Iris pigment epithelial cell (primary cell): ENCODE measurements at regions not wholly inside any gene's neighbourhood (a gene's known extent, or its start where the extent isn't known, plus 50 kb on each side); places are given as distances from the start of the nearest gene placed in this dataset.

Experiments used
- DNase-seq: peaks from one replicate; pipeline ENCODE4 v3.0.0-alpha.2; 2011; ENCODE audit warnings: low read depth

- DNase-seq = no peak
Observed at GRCh38 chr22:48592488-48592887, 1235.2 kb downstream of the BRD1 start.

GRCh38 chr22:48592066-48592345 lies 1235.7 kb downstream of the BRD1 start:
- no peak for DNase-seq

DNA sequence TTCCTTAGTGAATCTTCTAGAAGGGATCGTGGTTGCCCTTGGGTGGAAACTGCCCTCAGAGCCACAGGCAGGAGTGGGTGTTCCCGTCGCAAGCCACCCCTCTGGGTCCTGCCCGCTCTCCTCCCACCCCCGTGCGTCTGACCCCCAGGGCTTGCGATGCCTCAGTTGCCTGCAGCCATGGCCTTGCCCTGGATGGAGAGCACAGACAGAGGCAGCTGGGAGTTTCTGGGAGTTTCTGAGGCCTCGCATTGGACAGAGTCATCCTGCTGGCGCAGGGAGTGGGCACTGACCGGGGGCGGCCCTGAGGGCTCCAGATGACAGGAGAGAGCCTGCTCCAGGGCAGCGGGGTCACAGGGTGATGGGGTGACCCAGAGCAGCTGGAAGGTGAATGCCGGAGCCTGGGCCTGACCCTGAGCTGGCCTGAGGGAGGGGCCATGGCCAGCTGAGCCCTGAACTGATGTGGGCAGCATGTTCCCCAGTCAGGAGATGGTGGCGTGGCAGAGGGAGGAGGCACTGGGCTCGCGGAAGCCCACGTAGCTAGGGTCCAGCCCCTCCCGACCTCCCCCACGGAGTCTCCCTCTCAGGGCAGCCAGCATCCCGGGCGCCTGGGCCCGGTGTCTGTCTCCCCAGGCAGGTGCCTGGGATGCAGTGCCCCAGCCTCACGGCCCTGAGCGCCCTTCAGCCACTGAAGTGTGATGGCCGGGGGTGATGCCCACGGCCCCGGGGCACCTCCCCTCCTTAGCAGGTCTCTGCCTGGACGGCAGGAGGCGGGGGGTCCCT lies 1236.2 kb downstream of the BRD1 start:
- no peak for DNase-seq

DNA sequence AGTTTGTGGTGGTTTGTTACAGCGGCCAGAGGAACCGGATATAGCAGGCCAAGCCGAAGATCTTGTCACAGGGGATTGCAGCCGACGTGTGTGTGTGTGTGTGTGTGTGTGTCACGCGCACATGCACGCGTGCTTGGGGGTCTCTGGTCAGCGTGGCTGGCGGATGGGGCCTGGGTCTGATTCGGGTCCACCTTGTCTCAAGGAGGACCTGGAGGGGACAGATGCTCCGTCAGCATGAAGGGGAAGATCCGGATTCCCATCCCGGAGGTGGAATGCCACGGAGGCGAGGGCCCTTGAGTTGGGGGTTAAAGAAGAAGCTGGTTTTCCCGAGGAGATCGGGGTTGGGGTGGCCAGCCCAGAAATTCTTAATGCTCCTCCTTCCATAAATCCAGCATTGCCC lies 1237.8 kb downstream of the BRD1 start:
- no peak for DNase-seq

DNA sequence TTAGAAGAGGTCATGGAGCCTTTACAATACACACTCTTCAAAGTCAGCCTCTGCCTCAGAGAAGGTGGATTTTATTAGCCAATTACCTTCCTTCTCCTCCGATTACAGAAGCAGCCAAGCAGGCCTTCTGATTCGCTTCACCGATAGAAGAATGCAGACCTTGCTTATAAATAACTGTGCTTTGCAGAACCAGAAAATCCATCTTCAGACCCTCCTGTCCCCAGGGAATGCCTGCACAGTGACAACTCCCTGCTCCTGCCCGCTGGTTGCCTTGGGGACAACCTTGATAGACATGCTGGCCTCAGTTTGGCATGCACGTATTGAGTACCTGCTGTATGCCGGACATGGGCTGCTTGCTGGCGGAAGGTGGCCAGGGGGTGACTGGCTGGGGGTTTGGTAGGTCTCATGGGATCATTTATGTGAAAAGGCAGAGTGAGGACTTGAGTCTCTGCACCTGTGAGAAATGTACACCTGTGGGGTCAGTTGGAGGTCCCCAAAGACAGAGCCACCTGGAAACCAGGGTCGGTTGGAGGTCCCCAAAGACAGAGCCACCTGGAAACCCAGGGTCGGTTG lies 1238.7 kb downstream of the BRD1 start:
- DNase-seq = no peak

GRCh38 chr22:48588151-48588877 lies 1239.4 kb downstream of the BRD1 start:
- DNase-seq = no peak

DNA sequence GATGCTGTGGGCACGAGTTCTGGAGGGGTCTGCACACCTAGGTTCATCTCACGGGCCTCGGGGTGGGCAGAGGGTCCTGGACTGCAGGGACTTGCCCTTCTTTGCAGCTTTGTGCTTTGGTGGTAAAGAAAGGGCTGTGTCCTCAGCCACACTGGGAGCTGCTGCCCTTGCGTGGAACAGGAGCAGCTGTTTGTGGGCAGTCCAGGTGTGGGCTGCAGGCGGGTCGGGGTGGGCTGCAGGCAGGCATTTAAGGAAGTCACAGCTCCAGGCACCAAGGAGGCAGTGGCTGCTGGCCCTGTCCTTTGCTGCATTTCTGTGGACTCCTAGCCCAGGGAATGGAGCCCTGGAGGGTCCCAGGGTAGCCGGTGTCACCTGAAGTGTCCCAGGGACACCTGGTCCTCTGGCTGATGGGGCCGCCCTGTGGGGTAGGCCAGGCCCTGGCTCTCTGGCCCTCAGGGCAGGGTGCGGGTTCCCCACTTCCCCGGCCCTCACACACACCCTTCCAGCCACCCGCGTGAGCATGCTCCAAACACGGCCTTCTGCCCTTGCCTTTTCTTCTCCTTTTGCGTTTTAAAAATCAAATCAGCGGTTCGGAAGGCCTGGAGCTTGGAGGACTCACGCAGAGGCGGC lies 1240.3 kb downstream of the BRD1 start:
- DNase-seq = no peak

- no peak for DNase-seq
Observed at GRCh38 chr22:48586799-48587185, 1240.9 kb downstream of the BRD1 start.

DNA sequence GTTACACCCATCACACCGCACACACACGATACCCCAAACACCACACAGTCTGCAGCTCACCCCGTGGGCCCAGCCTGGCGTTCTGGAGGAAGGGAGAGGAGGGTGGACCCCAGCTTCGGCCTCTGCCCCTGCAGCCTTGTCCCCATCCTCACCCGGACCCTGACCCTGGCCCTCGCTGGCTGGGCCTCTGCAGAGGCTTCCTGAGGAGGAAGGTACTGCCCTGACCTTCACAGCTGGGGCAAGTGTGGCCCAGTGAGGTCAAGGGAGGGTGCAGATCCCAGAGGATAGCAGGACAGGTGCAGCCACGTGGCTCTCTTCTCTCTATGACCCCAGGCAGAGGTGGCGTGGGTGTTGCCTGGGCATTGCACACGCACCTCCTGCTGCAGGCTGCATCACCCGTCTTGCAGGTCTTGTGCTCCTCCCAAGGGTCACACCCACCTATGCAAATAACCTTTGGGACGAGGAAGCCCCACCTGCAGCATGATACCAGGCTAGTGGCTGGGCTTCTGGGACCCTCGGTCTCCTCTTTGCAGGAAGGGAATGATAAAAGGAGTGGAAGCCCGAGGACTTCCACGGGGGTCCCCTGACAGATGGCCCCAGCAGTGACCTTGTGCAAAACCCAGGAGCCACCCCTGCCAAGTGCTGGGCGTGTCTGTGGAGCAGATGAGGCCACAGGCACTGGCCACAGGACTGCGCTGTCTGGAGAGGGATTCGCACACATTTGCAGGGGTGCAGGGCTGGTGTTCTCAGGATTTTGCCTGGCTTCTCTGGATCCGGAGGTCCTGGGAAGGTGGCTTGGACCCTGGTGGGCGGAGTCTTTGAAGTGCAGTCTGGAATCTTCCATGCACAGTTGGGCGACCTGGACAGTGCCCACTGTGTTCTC lies 1241.5 kb downstream of the BRD1 start:
- no peak for DNase-seq

GRCh38 chr22:48584170-48584569 lies 1243.5 kb downstream of the BRD1 start:
- DNase-seq = no peak

DNA sequence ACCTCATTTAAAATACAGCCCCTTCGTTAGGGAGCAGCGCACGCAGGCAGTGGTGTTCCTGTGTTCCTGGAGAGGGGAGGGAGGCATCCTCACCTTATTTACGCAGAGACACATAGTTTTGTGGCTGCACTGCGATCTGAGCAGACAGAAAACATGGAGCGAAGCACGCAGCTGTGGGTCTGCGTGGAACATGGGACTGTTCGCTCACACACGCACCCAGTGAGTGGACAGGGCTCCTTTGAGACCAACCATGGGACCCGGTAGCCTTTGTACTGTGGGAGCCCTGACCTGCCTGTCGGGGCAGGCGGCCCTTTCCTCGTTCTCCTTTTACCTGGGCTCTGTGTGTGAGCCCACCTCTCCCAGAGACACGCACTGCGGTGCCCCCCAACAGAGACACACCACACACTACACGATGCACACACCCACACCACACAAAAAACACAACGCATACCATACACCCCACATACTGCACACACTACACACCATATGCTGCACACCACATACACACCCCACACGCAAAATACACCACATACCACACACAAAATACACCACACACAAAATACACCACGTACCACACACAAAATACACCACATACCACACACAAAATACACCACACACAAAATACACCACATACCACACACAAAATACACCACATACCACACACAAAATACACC lies 1245.7 kb downstream of the BRD1 start:
- DNase-seq = no peak

DNA sequence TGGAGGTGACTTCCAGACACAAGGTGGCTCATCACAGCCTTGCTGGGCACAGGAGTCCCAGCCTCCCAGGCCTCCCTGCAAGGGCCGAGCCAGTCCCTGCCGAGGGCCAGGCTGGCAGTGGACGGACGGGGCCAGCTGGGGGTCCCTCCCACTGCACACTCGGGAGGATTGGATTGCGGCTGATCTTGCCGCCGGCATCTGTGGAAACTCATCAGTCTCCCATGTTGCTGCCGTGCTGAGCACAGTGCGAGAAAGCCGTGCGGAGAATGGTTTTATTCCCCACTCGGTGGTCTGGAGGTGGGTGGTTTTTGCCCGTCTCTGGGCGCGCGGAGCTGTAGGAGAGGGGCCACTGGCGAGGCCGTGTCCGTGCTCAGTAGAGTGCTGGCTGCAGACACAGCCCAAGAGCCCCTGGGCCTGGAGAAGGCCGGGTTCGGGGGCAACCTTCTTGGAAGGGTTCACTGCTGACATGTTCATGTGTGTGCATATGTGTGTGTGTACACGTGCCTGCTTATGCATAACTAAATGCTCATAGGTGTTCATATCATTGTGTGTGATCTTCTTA lies 1246.4 kb downstream of the BRD1 start:
- no peak for DNase-seq

- DNase-seq = no peak
Observed at GRCh38 chr22:48580481-48580970, 1247.1 kb downstream of the BRD1 start.

- no peak for DNase-seq
Observed at GRCh38 chr22:48579928-48580309, 1247.8 kb downstream of the BRD1 start.

DNA sequence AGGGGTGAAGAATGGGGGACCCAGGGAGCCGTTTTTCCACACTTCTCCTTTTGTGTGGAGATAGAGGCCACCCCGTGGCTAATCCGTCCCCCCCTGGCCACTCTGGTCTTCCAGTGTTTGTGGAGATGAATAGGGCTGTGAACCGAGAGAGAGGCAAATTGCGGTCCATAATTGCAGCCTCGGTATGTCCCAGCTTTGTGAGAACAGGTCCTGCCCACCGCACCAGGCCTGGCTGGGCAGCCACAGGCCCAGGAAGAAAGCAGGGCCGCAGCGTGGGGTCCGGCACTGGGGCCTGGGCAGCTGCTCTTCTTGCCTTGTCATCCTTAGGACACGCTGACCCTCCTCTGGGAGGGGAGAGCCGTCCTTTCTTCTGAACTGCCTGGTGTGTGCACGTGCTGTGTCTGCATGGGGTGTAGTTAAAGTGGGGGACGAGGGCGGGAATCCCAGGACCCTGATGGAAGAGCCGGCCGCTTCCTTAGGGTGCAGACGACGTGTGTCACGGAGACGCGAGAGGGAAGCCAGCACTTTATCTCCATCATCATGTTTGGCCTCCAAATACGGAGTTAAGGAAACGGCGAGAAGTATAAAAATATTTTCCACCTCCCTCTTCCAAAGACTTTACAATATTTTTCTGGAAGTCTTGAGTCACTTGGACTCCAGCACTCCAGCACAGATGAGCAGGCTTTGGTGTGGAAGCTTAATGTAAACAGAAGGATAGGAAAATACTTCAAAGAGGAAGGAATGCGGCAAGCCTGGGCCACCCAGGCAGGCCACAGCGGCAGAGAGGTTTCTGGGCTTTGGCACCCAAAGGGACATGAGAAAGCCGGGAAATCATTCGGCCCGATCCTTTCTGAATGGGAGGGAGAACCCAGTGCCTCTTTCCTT lies 1248.4 kb downstream of the BRD1 start:
- peak; percentile 32 for DNase-seq

- no peak for DNase-seq
Observed at GRCh38 chr22:48578138-48579042, 1249.3 kb downstream of the BRD1 start.

- no peak for DNase-seq
Observed at GRCh38 chr22:48577691-48578090, 1250.0 kb downstream of the BRD1 start.

DNA sequence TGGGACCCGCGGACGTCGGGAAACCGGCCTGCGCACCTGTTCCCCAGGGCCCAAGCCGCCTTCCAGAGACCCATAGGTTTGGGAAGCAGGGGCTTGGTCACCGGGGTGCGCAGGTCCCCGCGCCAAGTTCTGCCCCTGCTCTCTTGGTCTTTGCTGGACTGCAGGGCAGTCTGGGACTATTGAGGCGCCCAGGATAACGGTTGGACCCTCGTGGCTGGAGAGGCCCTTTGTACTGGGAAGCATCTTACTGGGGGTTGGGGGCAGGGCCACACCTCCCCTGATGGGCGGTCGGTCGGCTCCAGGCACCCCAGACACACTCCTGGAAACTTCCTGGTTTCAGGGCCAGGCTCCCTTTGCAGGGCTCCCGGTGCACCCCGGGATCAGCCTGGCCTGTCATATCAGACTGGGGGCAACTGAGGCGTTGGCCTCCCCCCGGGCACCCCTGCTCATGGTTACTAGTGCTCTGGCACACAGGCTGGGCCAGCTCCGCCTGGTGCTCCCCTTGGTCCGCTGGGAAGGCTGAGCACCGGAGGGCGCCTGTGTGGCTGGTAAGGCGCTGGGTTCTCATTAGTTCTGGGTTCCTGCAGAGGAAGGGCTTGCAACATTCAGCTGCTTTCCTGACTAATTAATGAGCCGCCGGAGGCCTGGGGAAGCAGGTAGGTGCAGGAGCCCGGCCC lies 1250.5 kb downstream of the BRD1 start:
- no peak for DNase-seq
